ENCODE measurements at regions not wholly inside any gene's neighbourhood (a gene's known extent, or its start where the extent isn't known, plus 50 kb on each side); places are given as distances from the start of the nearest gene placed in this dataset.

DNA sequence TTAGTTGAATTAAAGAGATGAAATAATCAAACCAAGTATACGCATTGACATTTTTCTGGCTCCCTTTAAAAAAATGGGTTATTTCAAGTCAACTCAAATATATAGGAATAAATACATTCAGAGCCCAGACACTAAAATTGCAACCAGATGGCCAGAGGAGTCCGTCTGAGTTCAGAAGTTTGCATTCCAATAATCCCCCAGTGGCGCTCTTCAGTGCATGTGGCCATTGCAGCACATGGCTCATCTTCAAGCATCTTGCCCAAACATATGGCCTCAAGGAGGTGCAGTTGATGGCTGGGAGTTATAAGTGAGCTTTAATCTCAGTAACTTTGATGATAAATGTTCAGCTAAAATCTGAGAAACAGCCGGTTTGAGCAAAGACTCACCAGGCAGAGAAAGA lies 295.8 kb upstream of the LRRN1 start:
- Mint-ChIP-seq H3K9me3 (no peaks in the 10 kb centered on the region), H3K27ac (no peak overlapping the region), H3K4me3 (no peak overlapping the region), H3K4me1 (ENCODE audit: low read depth) (no peaks in the 10 kb centered on the region), H3K36me3 (ENCODE audit: low read depth) (no peaks in the 10 kb centered on the region), H3K27me3 (peaks cover 5% of the 10 kb centered on the region)
- POLR2A ChIA-PET: no interaction called here
- no peak for DNase-seq
- CTCF ChIA-PET: no interaction called here
- TF ChIP-seq, protein P1, sequence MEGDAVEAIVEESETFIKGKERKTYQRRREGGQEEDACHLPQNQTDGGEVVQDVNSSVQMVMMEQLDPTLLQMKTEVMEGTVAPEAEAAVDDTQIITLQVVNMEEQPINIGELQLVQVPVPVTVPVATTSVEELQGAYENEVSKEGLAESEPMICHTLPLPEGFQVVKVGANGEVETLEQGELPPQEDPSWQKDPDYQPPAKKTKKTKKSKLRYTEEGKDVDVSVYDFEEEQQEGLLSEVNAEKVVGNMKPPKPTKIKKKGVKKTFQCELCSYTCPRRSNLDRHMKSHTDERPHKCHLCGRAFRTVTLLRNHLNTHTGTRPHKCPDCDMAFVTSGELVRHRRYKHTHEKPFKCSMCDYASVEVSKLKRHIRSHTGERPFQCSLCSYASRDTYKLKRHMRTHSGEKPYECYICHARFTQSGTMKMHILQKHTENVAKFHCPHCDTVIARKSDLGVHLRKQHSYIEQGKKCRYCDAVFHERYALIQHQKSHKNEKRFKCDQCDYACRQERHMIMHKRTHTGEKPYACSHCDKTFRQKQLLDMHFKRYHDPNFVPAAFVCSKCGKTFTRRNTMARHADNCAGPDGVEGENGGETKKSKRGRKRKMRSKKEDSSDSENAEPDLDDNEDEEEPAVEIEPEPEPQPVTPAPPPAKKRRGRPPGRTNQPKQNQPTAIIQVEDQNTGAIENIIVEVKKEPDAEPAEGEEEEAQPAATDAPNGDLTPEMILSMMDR (IDR thresholded peaks at IDR 0.05): no peak
- no peak for ATAC-seq
- intact Hi-C loops (cut with micrococcal nuclease): no loop called here

DNA sequence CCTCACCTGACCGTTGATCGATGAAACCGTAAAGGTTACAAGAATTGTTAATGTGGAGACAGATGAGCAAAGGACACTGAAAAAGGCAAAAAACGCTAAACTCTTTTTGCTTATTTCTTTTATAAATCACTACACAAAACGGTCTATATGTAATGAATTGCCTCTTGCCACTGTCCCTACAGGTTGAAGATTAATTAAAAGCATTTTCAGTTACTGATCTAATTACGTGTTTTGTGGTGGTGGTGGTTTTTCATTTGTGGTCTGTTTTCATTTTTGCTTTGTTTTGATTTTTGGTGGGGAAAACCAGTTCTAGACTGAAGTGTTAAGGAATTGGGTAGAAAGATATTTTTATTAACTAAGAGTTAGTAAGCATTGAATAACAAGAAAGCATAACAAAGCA lies 299.2 kb upstream of the LRRN1 start:
- Mint-ChIP-seq H3K9me3 (no peaks in the 10 kb centered on the region), H3K27me3 (peaks cover 3% of the 10 kb centered on the region), H3K36me3 (ENCODE audit: low read depth) (no peaks in the 10 kb centered on the region), H3K27ac (no peak overlapping the region), H3K4me3 (no peak overlapping the region), H3K4me1 (ENCODE audit: low read depth) (no peaks in the 10 kb centered on the region)
- TF ChIP-seq, protein P1 (IDR thresholded peaks at IDR 0.05): no peak
- ChIA-PET POLR2A (no interaction called here), CTCF (no interaction called here)
- no peak for DNase-seq
- no peak for ATAC-seq
- intact Hi-C loops (cut with micrococcal nuclease): no loop called here

DNA sequence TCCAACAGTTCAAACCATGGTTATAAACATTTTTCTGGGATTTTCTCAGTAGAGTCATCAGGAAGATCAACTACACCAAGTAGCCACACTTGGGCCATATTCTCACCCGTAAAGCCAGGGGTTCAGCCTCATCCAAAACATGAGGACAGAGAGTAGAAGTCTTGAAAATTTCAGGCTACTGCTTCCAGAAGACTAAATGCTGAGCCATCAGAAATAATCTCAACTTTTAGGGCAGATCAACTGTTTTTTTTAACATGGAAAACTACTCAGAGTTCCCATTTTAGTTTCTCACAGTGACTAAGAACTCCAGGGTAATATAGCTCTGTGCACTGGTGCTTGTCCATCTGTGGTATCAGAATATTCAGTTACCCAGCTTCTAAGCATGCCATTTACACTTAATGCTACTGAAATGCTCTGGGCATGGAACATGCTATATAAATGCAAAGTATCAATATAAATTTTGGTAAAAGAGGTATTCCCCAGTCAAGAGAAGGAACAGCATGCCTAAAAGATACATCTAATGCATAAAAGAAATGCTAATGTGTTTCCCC lies 300.1 kb upstream of the LRRN1 start:
- no peaks in the 10 kb centered on the region for H3K4me1 Mint-ChIP-seq (ENCODE audit: low read depth)
- intact Hi-C loops (cut with micrococcal nuclease): no loop called here
- TF ChIP-seq, protein P1 (IDR thresholded peaks at IDR 0.05): no peak

DNA sequence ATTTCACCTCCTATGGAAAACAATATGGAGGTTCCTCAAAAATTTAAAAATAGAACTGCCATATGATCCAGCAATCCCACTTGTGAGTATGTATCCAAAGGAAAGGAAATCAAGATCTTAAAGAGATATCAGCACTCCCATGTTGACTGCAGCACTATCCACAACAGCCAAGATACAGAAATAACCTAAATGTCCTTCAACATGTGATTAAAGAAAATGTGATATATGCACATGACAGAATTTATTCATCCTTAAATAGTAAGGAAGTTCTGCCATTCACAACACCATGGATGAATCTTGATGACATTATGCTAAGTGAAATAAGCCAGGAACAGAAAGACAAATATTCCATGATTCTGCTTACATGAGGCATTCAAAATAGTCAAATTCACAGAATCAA lies 303.6 kb upstream of the LRRN1 start:
- H3K4me1 Mint-ChIP-seq (ENCODE audit: low read depth): no peaks in the 10 kb centered on the region
- H3K27ac Mint-ChIP-seq: no peak overlapping the region
- H3K9me3 Mint-ChIP-seq: peaks cover 6% of the 10 kb centered on the region
- intact Hi-C loops (cut with micrococcal nuclease): no loop called here
- no peaks in the 10 kb centered on the region for H3K27me3 Mint-ChIP-seq
- H3K4me3 Mint-ChIP-seq: no peak overlapping the region
- ChIA-PET POLR2A (no interaction called here), CTCF (no interaction called here)
- ATAC-seq (no peak), DNase-seq (no peak)
- TF ChIP-seq, protein P1 (IDR thresholded peaks at IDR 0.05): no peak
- H3K36me3 Mint-ChIP-seq (ENCODE audit: low read depth): no peaks in the 10 kb centered on the region

More for the DNA sequence above, 300.1 kb upstream of the LRRN1 start:
- DNase-seq: no peak
- Mint-ChIP-seq H3K27me3 (peaks cover 3% of the 10 kb centered on the region), H3K27ac (no peak overlapping the region), H3K36me3 (ENCODE audit: low read depth) (no peaks in the 10 kb centered on the region), H3K4me3 (no peak overlapping the region), H3K9me3 (no peaks in the 10 kb centered on the region)
- CTCF ChIA-PET: no interaction called here
- POLR2A ChIA-PET: no interaction called here
- no peak for ATAC-seq

DNA sequence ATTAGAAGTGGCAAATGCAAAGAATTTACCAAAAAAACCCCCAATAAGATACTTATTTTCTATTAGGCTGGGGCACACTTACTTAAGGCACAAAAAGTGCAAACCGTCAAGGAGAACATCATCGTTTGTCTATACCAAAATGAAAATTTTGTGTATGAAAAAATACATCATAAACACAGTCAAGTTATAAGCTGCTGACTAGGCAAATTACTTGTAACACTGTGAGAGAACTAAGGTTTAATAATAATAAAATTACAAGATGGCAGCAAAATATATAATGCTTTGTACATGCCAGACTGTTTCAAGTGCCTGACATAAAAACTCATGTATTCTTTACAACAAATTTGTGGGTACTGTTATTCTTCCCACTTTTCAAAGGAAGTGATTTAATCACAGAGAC lies 297.2 kb upstream of the CRBN start:
- Mint-ChIP-seq H3K9me3 (no peaks in the 10 kb centered on the region), H3K27me3 (peaks cover 2% of the 10 kb centered on the region), H3K4me1 (ENCODE audit: low read depth) (no peaks in the 10 kb centered on the region), H3K36me3 (ENCODE audit: low read depth) (no peaks in the 10 kb centered on the region), H3K4me3 (no peak overlapping the region), H3K27ac (no peak overlapping the region)
- ATAC-seq (no peak), DNase-seq (no peak)
- CTCF ChIA-PET: interaction anchor here (1.2 kb wide), 1 partner anchor 11 kb away, joined by 4 read pairs; no protein-coding TSS in a partner anchor
- POLR2A ChIA-PET: no interaction called here
- TF ChIP-seq, protein P1 (IDR thresholded peaks at IDR 0.05): no peak
- intact Hi-C loops (cut with micrococcal nuclease): no loop called here

Measured in activated CD8-positive, alpha-beta T cell treated with anti-CD3 and anti-CD28 coated beads for 36 hours (primary cell).